A673 (cell line): ENCODE measurements at regions not wholly inside any gene's neighbourhood (a gene's known extent, or its start where the extent isn't known, plus 50 kb on each side); places are given as distances from the start of the nearest gene placed in this dataset.

Experiments
- EZH2 ChIP-seq: fragments of 200-600 bp; sonication (generic); IDR thresholded peaks from 2 replicates; pipeline ENCODE4 v1.6.1; 2017; ENCODE audit warnings: borderline replicate concordance, low read depth, mild to moderate bottlenecking, mixed read lengths, antibody characterized with exemption, low read length; ENCODE audit not compliant: poor library complexity, severe bottlenecking
- TF ChIP-seq, protein P1 (sequence below): fragments of 300-800, 200-600 bp; sonication (generic); conservative IDR thresholded peaks from 2 replicates; pipeline ENCODE4 v1.5.1; 2017; ENCODE audit warnings: low read depth, mild to moderate bottlenecking, antibody characterized with exemption, low read length, moderate library complexity, mixed read lengths

- TF ChIP-seq, protein P1, sequence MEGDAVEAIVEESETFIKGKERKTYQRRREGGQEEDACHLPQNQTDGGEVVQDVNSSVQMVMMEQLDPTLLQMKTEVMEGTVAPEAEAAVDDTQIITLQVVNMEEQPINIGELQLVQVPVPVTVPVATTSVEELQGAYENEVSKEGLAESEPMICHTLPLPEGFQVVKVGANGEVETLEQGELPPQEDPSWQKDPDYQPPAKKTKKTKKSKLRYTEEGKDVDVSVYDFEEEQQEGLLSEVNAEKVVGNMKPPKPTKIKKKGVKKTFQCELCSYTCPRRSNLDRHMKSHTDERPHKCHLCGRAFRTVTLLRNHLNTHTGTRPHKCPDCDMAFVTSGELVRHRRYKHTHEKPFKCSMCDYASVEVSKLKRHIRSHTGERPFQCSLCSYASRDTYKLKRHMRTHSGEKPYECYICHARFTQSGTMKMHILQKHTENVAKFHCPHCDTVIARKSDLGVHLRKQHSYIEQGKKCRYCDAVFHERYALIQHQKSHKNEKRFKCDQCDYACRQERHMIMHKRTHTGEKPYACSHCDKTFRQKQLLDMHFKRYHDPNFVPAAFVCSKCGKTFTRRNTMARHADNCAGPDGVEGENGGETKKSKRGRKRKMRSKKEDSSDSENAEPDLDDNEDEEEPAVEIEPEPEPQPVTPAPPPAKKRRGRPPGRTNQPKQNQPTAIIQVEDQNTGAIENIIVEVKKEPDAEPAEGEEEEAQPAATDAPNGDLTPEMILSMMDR: no peak
- no peak for TF ChIP-seq EZH2
Observed at GRCh38 chr3:6439226-6439625, 421.7 kb upstream of the GRM7 start.
